ENCODE measurements at regions not wholly inside any gene's neighbourhood (a gene's known extent, or its start where the extent isn't known, plus 50 kb on each side); places are given as distances from the start of the nearest gene placed in this dataset.

GRCh38 chr4:189367832-189368231 is 572.8 kb upstream of the FRG1 start:
- H3K4me3 ChIP-seq (ENCODE audit: low read depth, low read length): no peak overlapping the region
- DNase-seq (ENCODE audit: low read depth): no peak
- TF ChIP-seq CTCF (IDR thresholded peaks at IDR 0.05; ENCODE audit: insufficient read depth, low read depth, low read length, missing control alignments): no peak

GRCh38 chr4:189374176-189374575 is 566.5 kb upstream of the FRG1 start:
- no peak for DNase-seq (ENCODE audit: low read depth)
- no peak overlapping the region for H3K4me3 ChIP-seq (ENCODE audit: low read depth, low read length)
- no peak for TF ChIP-seq CTCF (IDR thresholded peaks at IDR 0.05; ENCODE audit: insufficient read depth, low read depth, low read length, missing control alignments)

- H3K4me3 ChIP-seq (ENCODE audit: low read depth, low read length): no peak overlapping the region
- DNase-seq (ENCODE audit: low read depth): no peak
- TF ChIP-seq CTCF (IDR thresholded peaks at IDR 0.05; ENCODE audit: insufficient read depth, low read depth, low read length, missing control alignments): no peak
Measured at GRCh38 chr4:189376901-189377300, 563.8 kb upstream of the FRG1 start.

GRCh38 chr4:189377569-189377968 is 563.1 kb upstream of the FRG1 start:
- H3K4me3 ChIP-seq (ENCODE audit: low read depth, low read length): no peak overlapping the region
- TF ChIP-seq CTCF (IDR thresholded peaks at IDR 0.05; ENCODE audit: insufficient read depth, low read depth, low read length, missing control alignments): no peak
- DNase-seq (ENCODE audit: low read depth): no peak

GRCh38 chr4:189385098-189385497 is 555.6 kb upstream of the FRG1 start:
- DNase-seq (ENCODE audit: low read depth): no peak
- no peak overlapping the region for H3K4me3 ChIP-seq (ENCODE audit: low read depth, low read length)
- TF ChIP-seq CTCF (IDR thresholded peaks at IDR 0.05; ENCODE audit: insufficient read depth, low read depth, low read length, missing control alignments): no peak

- TF ChIP-seq CTCF (IDR thresholded peaks at IDR 0.05; ENCODE audit: insufficient read depth, low read depth, low read length, missing control alignments): no peak
- H3K4me3 ChIP-seq (ENCODE audit: low read depth, low read length): no peak overlapping the region
- no peak for DNase-seq (ENCODE audit: low read depth)
Measured at GRCh38 chr4:189385579-189385978, 555.1 kb upstream of the FRG1 start.

GRCh38 chr4:189396435-189396834 is 544.2 kb upstream of the FRG1 start:
- no peak overlapping the region for H3K4me3 ChIP-seq (ENCODE audit: low read depth, low read length)
- no peak for DNase-seq (ENCODE audit: low read depth)
- no peak for TF ChIP-seq CTCF (IDR thresholded peaks at IDR 0.05; ENCODE audit: insufficient read depth, low read depth, low read length, missing control alignments)
